Glutamatergic neuron (in vitro differentiated cells): ENCODE measurements at regions not wholly inside any gene's neighbourhood (a gene's known extent, or its start where the extent isn't known, plus 50 kb on each side); places are given as distances from the start of the nearest gene placed in this dataset.

Source experiments
- DNase-seq: peaks from one replicate; pipeline ENCODE4 v3.0.0; 2022
- H3K27ac Mint-ChIP-seq: one replicate; pipeline ENCODE4 v1.8.0; 2020; ENCODE audit warnings: mild to moderate bottlenecking, mixed read lengths, inconsistent platforms; ENCODE audit not compliant: unreplicated experiment
- H3K27me3 Mint-ChIP-seq: one replicate; pipeline ENCODE4 v1.8.0; 2020; ENCODE audit warnings: mild to moderate bottlenecking, moderate library complexity, mixed read lengths, inconsistent platforms; ENCODE audit not compliant: unreplicated experiment
- H3K36me3 Mint-ChIP-seq: one replicate; pipeline ENCODE4 v1.8.0; 2020; ENCODE audit warnings: mild to moderate bottlenecking, mixed read lengths, inconsistent platforms; ENCODE audit not compliant: unreplicated experiment
- H3K4me1 Mint-ChIP-seq: one replicate; pipeline ENCODE4 v1.8.0; 2020; ENCODE audit warnings: mild to moderate bottlenecking, low read depth, mixed read lengths, inconsistent platforms; ENCODE audit not compliant: unreplicated experiment
- H3K4me3 Mint-ChIP-seq: one replicate; pipeline ENCODE4 v1.8.0; 2020; ENCODE audit warnings: mild to moderate bottlenecking, mixed read lengths, inconsistent platforms; ENCODE audit not compliant: unreplicated experiment
- H3K9me3 Mint-ChIP-seq: one replicate; pipeline ENCODE4 v1.8.0; 2020; ENCODE audit warnings: mild to moderate bottlenecking, moderate library complexity, mixed read lengths, inconsistent platforms; ENCODE audit not compliant: unreplicated experiment
- TF ChIP-seq, protein P1 (sequence below): fragments of 200-600 bp; sonication (generic); IDR thresholded peaks from one replicate; pipeline ENCODE4 v1.5.0; 2021; ENCODE audit not compliant: partially characterized antibody, unreplicated experiment

GRCh38 chr16:54847207-54847606, 83.5 kb upstream of the IRX5 start:
- no peak overlapping the region for H3K4me3 Mint-ChIP-seq
- H3K9me3 Mint-ChIP-seq: peaks cover 7% of the 10 kb centered on the region
- H3K27me3 Mint-ChIP-seq: no peaks in the 10 kb centered on the region
- no peak for DNase-seq
- H3K36me3 Mint-ChIP-seq: peaks cover 5% of the 10 kb centered on the region
- TF ChIP-seq, protein P1, sequence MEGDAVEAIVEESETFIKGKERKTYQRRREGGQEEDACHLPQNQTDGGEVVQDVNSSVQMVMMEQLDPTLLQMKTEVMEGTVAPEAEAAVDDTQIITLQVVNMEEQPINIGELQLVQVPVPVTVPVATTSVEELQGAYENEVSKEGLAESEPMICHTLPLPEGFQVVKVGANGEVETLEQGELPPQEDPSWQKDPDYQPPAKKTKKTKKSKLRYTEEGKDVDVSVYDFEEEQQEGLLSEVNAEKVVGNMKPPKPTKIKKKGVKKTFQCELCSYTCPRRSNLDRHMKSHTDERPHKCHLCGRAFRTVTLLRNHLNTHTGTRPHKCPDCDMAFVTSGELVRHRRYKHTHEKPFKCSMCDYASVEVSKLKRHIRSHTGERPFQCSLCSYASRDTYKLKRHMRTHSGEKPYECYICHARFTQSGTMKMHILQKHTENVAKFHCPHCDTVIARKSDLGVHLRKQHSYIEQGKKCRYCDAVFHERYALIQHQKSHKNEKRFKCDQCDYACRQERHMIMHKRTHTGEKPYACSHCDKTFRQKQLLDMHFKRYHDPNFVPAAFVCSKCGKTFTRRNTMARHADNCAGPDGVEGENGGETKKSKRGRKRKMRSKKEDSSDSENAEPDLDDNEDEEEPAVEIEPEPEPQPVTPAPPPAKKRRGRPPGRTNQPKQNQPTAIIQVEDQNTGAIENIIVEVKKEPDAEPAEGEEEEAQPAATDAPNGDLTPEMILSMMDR: no peak
- no peak overlapping the region for H3K27ac Mint-ChIP-seq
- no peaks in the 10 kb centered on the region for H3K4me1 Mint-ChIP-seq

DNA sequence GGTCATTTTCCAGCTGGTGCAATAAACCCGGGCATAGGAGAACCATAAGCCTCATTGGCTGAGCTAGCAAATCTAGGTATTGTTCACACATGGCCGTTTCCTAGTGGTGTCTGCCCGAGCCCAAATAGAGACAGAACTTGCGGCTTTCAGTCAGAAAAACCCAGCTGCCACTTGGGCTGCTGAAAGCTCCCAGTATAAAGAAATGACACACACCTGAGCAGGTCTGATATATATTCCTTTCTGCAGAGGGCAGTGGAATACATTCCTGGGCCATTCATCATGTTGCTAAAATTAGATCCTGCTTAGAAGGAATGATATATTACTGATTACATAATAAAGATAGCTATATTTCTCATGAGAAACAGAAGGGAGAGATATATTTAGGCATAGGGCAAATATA, 83.9 kb upstream of the IRX5 start:
- H3K27me3 Mint-ChIP-seq: no peaks in the 10 kb centered on the region
- H3K4me3 Mint-ChIP-seq: no peak overlapping the region
- TF ChIP-seq, protein P1: no peak
- no peak for DNase-seq
- H3K4me1 Mint-ChIP-seq: no peaks in the 10 kb centered on the region
- no peak overlapping the region for H3K27ac Mint-ChIP-seq
- peaks cover 7% of the 10 kb centered on the region for H3K9me3 Mint-ChIP-seq
- H3K36me3 Mint-ChIP-seq: peaks cover 5% of the 10 kb centered on the region

GRCh38 chr16:54843424-54843750, 87.3 kb upstream of the IRX5 start:
- Mint-ChIP-seq H3K36me3 (peaks cover 5% of the 10 kb centered on the region), H3K9me3 (peaks cover 7% of the 10 kb centered on the region), H3K27me3 (no peaks in the 10 kb centered on the region), H3K4me3 (no peak overlapping the region), H3K27ac (no peak overlapping the region), H3K4me1 (no peaks in the 10 kb centered on the region)
- DNase-seq: no peak
- TF ChIP-seq, protein P1: no peak

GRCh38 chr16:54842743-54843423, 87.8 kb upstream of the IRX5 start:
- Mint-ChIP-seq H3K36me3 (peaks cover 5% of the 10 kb centered on the region), H3K4me1 (no peaks in the 10 kb centered on the region), H3K4me3 (no peak overlapping the region), H3K27me3 (no peaks in the 10 kb centered on the region), H3K27ac (no peak overlapping the region), H3K9me3 (peaks cover 7% of the 10 kb centered on the region)
- TF ChIP-seq, protein P1: no peak
- DNase-seq: no peak

GRCh38 chr16:54829691-54830090, 101.0 kb upstream of the IRX5 start:
- TF ChIP-seq, protein P1: no peak
- no peaks in the 10 kb centered on the region for H3K4me1 Mint-ChIP-seq
- no peak overlapping the region for H3K27ac Mint-ChIP-seq
- peaks cover 2% of the 10 kb centered on the region for H3K27me3 Mint-ChIP-seq
- H3K9me3 Mint-ChIP-seq: peaks cover 9% of the 10 kb centered on the region
- no peak for DNase-seq
- no peak overlapping the region for H3K4me3 Mint-ChIP-seq
- H3K36me3 Mint-ChIP-seq: peaks cover 13% of the 10 kb centered on the region
